Loucy (cell line): ENCODE measurements at regions not wholly inside any gene's neighbourhood (a gene's known extent, or its start where the extent isn't known, plus 50 kb on each side); places are given as distances from the start of the nearest gene placed in this dataset.

ENCODE experiments used
- H2AFZ ChIP-seq: fragments of 200-600 bp; sonication (generic); 2 replicates; pipeline ENCODE4 v1.6.0; 2016; ENCODE audit warnings: antibody characterized with exemption, mild to moderate bottlenecking, low read length, moderate library complexity
- H3F3A ChIP-seq: fragments of 200-600 bp; 2 replicates; pipeline ENCODE4 v1.6.0; 2016; ENCODE audit warnings: antibody characterized with exemption, low read depth, mild to moderate bottlenecking
- H3K27me3 ChIP-seq: fragments of 200-600 bp; sonication (generic); 2 replicates; pipeline ENCODE4 v1.6.1; 2014; ENCODE audit warnings: low read length, mild to moderate bottlenecking; ENCODE audit not compliant: insufficient read depth, poor library complexity, severe bottlenecking
- H3K36me3 ChIP-seq: fragments of 200-600 bp; sonication (generic); 2 replicates; pipeline ENCODE4 v1.6.1; 2016; ENCODE audit warnings: low read length; ENCODE audit not compliant: insufficient read depth
- H3K4me1 ChIP-seq: fragments of 200-600 bp; sonication (generic); 2 replicates; pipeline ENCODE4 v1.5.1; 2014; ENCODE audit warnings: low read length, mild to moderate bottlenecking; ENCODE audit not compliant: insufficient read depth, poor library complexity, severe bottlenecking
- H3K4me2 ChIP-seq: fragments of 200-600 bp; sonication (generic); 2 replicates; pipeline ENCODE4 v1.6.0; 2014; ENCODE audit warnings: antibody characterized with exemption, low read length, low read depth, mild to moderate bottlenecking; ENCODE audit not compliant: poor library complexity, severe bottlenecking
- H3K4me3 ChIP-seq: fragments of 200-600 bp; sonication (generic); 2 replicates; pipeline ENCODE4 v1.5.1; 2014; ENCODE audit warnings: low read length, mild to moderate bottlenecking, mixed read lengths; ENCODE audit not compliant: poor library complexity, severe bottlenecking
- H3K79me2 ChIP-seq: fragments of 200-600 bp; sonication (generic); 2 replicates; pipeline ENCODE4 v1.6.1; 2014; ENCODE audit warnings: low read length; ENCODE audit not compliant: insufficient read depth
- H3K9ac ChIP-seq: fragments of 200-600 bp; sonication (generic); 2 replicates; pipeline ENCODE4 v1.6.0; 2014; ENCODE audit warnings: mild to moderate bottlenecking, low read depth, low read length, moderate library complexity; ENCODE audit not compliant: poor library complexity, severe bottlenecking
- H3K9me2 ChIP-seq: fragments of 200-600 bp; sonication (generic); replicated peaks from 2 replicates; pipeline ENCODE4 v1.6.1; 2016; ENCODE audit warnings: low read depth, low read length, mixed read lengths
- H3K9me3 ChIP-seq: fragments of 200-600 bp; sonication (generic); 2 replicates; pipeline ENCODE4 v1.6.1; 2014; ENCODE audit warnings: mild to moderate bottlenecking, antibody characterized with exemption, low read length, low read depth; ENCODE audit not compliant: insufficient read depth
- H4K20me1 ChIP-seq: fragments of 200-600 bp; sonication (generic); 2 replicates; pipeline ENCODE4 v1.6.0; 2014; ENCODE audit warnings: antibody characterized with exemption, low read length, mild to moderate bottlenecking; ENCODE audit not compliant: insufficient read depth, poor library complexity, severe bottlenecking
- CTCF ChIP-seq: fragments of 200-600 bp; sonication (generic); conservative IDR thresholded peaks from 2 replicates; pipeline ENCODE4 v1.5.1; 2014; ENCODE audit warnings: mild to moderate bottlenecking, antibody characterized with exemption, low read length
- EZH2phosphoT487 ChIP-seq: fragments of 200-600 bp; IDR thresholded peaks from 2 replicates; pipeline ENCODE4 v1.6.1; 2018; ENCODE audit warnings: antibody characterized with exemption, mild to moderate bottlenecking, moderate library complexity, borderline replicate concordance

- no peak overlapping the region for H3K4me2 ChIP-seq
- no peaks in the 10 kb centered on the region for H3K27me3 ChIP-seq
- no peaks in the 10 kb centered on the region for H3K36me3 ChIP-seq
- no peaks in the 10 kb centered on the region for H3K9me2 ChIP-seq
- no peak for TF ChIP-seq CTCF
- no peaks in the 10 kb centered on the region for H3K4me1 ChIP-seq
- no peak overlapping the region for H3K4me3 ChIP-seq
- no peak overlapping the region for H2AFZ ChIP-seq
- H3F3A ChIP-seq, result no peaks in the 10 kb centered on the region
- no peak overlapping the region for H3K9ac ChIP-seq
- H4K20me1 ChIP-seq, result no peaks in the 10 kb centered on the region
- no peaks in the 10 kb centered on the region for H3K9me3 ChIP-seq
- no peaks in the 10 kb centered on the region for H3K79me2 ChIP-seq
Observed at GRCh38 chr4:136931781-136932180, 600.5 kb downstream of the PCDH18 start.

DNA sequence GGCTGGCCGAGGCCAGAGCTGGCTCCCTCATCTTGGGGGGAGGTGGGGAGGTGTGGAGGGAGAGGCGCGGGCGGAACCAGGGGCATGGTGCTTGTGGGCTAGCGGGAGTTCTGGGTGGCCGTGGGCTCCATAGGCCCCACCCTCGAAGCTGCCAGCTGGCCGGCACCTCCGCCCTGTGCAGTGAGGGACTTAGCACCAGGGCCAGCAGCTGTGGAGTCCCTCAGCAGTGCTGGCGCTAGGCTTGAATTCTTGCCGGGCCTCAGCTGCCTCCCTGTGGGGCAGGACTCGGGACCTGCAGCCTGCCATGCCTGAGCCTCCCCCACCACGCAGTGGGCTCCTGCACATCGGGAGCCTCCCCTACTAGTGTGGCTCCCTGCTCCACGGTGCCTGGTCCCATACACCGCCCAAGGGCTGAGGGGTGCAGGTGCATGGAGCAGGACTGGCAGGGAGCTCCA, 603.3 kb downstream of the PCDH18 start:
- Histone ChIP-seq H3K4me1 (no peaks in the 10 kb centered on the region), H3K4me3 (no peak overlapping the region), H2AFZ (no peak overlapping the region), H3K27me3 (no peaks in the 10 kb centered on the region), H3K36me3 (no peaks in the 10 kb centered on the region), H4K20me1 (no peaks in the 10 kb centered on the region), H3K9me2 (no peaks in the 10 kb centered on the region), H3K4me2 (no peak overlapping the region), H3K79me2 (no peaks in the 10 kb centered on the region), H3K9me3 (no peaks in the 10 kb centered on the region), H3K9ac (no peak overlapping the region), H3F3A (no peaks in the 10 kb centered on the region)
- no peak for TF ChIP-seq EZH2phosphoT487
- TF ChIP-seq CTCF, result no peak

DNA sequence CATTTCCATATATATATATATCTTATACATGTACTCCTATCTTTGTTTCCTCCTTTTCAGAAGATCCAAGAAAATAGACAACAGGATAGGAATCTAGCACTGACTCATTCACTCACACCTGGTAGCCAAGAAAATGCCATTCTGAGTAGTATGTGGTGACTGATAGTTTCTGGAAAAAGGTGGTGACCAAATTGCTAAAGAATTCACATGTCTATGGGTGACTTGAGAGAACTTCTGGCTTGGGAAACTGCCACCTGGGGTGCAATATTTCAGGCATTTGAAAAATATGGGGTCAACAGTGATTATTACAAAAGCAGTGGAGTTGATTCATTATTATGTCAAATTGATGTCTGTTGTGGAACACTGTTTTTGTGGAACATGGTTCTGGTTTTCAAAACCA, 605.1 kb downstream of the PCDH18 start:
- TF ChIP-seq CTCF, result no peak
- Histone ChIP-seq H3K9me3 (no peaks in the 10 kb centered on the region), H3F3A (no peaks in the 10 kb centered on the region), H3K27me3 (no peaks in the 10 kb centered on the region), H3K79me2 (no peaks in the 10 kb centered on the region), H4K20me1 (no peaks in the 10 kb centered on the region), H3K4me3 (no peak overlapping the region), H3K9me2 (no peaks in the 10 kb centered on the region), H3K9ac (no peak overlapping the region), H2AFZ (no peak overlapping the region), H3K4me1 (no peaks in the 10 kb centered on the region), H3K4me2 (no peak overlapping the region), H3K36me3 (no peaks in the 10 kb centered on the region)
